HCT116 (cell line): ENCODE measurements at regions not wholly inside any gene's neighbourhood (a gene's known extent, or its start where the extent isn't known, plus 50 kb on each side); places are given as distances from the start of the nearest gene placed in this dataset.

Experiments used
- ATAC-seq: fragments of 200-7000 bp; cut with Tn5 transposase; 2 replicates; pipeline ENCODE4 v1.9.1; 2020; ENCODE audit warnings: mild to moderate bottlenecking, moderate library complexity
- BruUV-seq: library from RNA; stranded (reverse); fragments of 400-500 nt; replicated peaks from 2 replicates; lab custom pipeline; 2021; lab: Mats Ljungman, UMichigan
- CTCF ChIA-PET: fragments of 300-600 bp; sonication (Branson Sonifier 250); formaldehyde crosslinking; loops from one replicate; lab custom pipeline; 2021; ENCODE audit warnings: antibody characterized with exemption; lab: Charles Lee
- POLR2A ChIA-PET: fragments of 300-600, 350-600 bp; sonication (Branson Sonifier 250); formaldehyde crosslinking; loops from one replicate; lab custom pipeline; 2021; ENCODE audit warnings: antibody characterized with exemption; lab: Charles Lee
- RAD21 ChIA-PET, 2 experiments: fragments of 300-600 bp; sonication (Branson Sonifier 250); formaldehyde crosslinking; loops; one replicate each; lab custom pipeline; 2023; ENCODE audit warnings: low total read pairs in 2 of 2; ENCODE audit not compliant: uncharacterized antibody in 2 of 2, unreplicated experiment in 2 of 2, low non-redundant PET in 1 of 2; lab: Charles Lee
- DNase-seq: peaks from one replicate; pipeline ENCODE4 v3.0.0-alpha.2; 2010; ENCODE audit warnings: low read depth, low spot score
- H2AFZ ChIP-seq: fragments of 200-600 bp; shearing (Covaris generic), sonication (generic); 2 replicates; pipeline ENCODE4 v1.6.1; 2017; ENCODE audit warnings: low read depth, mixed run types, mixed read lengths, antibody characterized with exemption, low read length; ENCODE audit not compliant: poor library complexity, severe bottlenecking
- H3K27ac ChIP-seq: 2 replicates; pipeline ENCODE4 v1.5.1; 2012; ENCODE audit warnings: low read depth, low read length
- H3K27me3 ChIP-seq: fragments of 200-600 bp; sonication (generic); 2 replicates; pipeline ENCODE4 v1.6.1; 2016; ENCODE audit warnings: mixed run types, low read length, mixed read lengths; ENCODE audit not compliant: insufficient read depth
- H3K36me3 ChIP-seq, 2 experiments: fragments of 200-500 bp in 1 of 2; fragments of 200-600 bp in 1 of 2; sonication (Bioruptor generic) in 1 of 2; sonication (generic) in 1 of 2; 2 replicates each; pipeline versions ENCODE4 v1.5.1 to v1.6.1; 2014 to 2016; ENCODE audit warnings: low read length in 2 of 2, inconsistent platforms in 1 of 2, mixed read lengths in 1 of 2, mixed run types in 1 of 2; ENCODE audit not compliant: insufficient read depth in 2 of 2, control insufficient read depth in 1 of 2
- H3K4me1 ChIP-seq, 2 experiments: fragments of 200-600 bp in 1 of 2; sonication (generic) in 1 of 2; 2 replicates each; pipeline versions ENCODE4 v1.5.1 to v1.6.1; 2012 to 2017; ENCODE audit warnings: low read length in 2 of 2, inconsistent platforms in 1 of 2, mild to moderate bottlenecking in 1 of 2, mixed read lengths in 1 of 2, mixed run types in 1 of 2, moderate library complexity in 1 of 2; ENCODE audit not compliant: insufficient read depth in 2 of 2, control insufficient read depth in 1 of 2
- H3K4me2 ChIP-seq: fragments of 200-600 bp; sonication (generic); 2 replicates; pipeline ENCODE4 v1.6.1; 2017; ENCODE audit warnings: mixed run types, low read length, mixed read lengths
- H3K4me3 ChIP-seq, 2 experiments: fragments of 200-600 bp in 1 of 2; sonication (generic) in 1 of 2; replicated peaks in 1 of 2; 2 replicates each; pipeline ENCODE4 v1.5.1; 2011 to 2016; ENCODE audit warnings: low read length in 2 of 2, control low read depth in 1 of 2, low read depth in 1 of 2, mild to moderate bottlenecking in 1 of 2, mixed read lengths in 1 of 2, mixed run types in 1 of 2
- H3K79me2 ChIP-seq: fragments of 200-600 bp; sonication (generic); 2 replicates; pipeline ENCODE4 v1.6.1; 2017; ENCODE audit warnings: mild to moderate bottlenecking, mixed run types, low read length, moderate library complexity, mixed read lengths; ENCODE audit not compliant: insufficient read depth
- H3K9ac ChIP-seq: fragments of 200-600 bp; sonication (generic); 2 replicates; pipeline ENCODE4 v1.6.1; 2016; ENCODE audit warnings: low read length, mixed read lengths
- H3K9me2 ChIP-seq: fragments of 200-600 bp; sonication (generic), shearing (Covaris generic); 2 replicates; pipeline ENCODE4 v1.6.1; 2017; ENCODE audit warnings: mixed run types, mild to moderate bottlenecking, moderate library complexity; ENCODE audit not compliant: insufficient read depth
- H3K9me3 ChIP-seq, 2 experiments: fragments of 200-500 bp in 1 of 2; fragments of 200-600 bp in 1 of 2; sonication (Bioruptor generic) in 1 of 2; sonication (generic) in 1 of 2; 2 replicates each; pipeline ENCODE4 v1.6.1; 2014 to 2017; ENCODE audit warnings: low read length in 2 of 2, mixed read lengths in 2 of 2, inconsistent platforms in 1 of 2, low read depth in 1 of 2, mild to moderate bottlenecking in 1 of 2, mixed run types in 1 of 2, moderate library complexity in 1 of 2; ENCODE audit not compliant: control insufficient read depth in 1 of 2, insufficient read depth in 1 of 2
- H4K20me1 ChIP-seq: fragments of 200-600 bp; sonication (generic), shearing (Covaris generic); 2 replicates; pipeline ENCODE4 v1.6.1; 2017; ENCODE audit warnings: mixed run types, mild to moderate bottlenecking, moderate library complexity; ENCODE audit not compliant: insufficient read depth
- CTCF ChIP-seq, 3 experiments: fragments of 200-600 bp in 1 of 3; sonication (generic) in 1 of 3; IDR thresholded peaks in 2 of 3; conservative IDR thresholded peaks in 1 of 3; 2 replicates each; pipeline ENCODE4 v1.5.1; 2012 to 2017; ENCODE audit warnings: low read depth in 2 of 3, low read length in 2 of 3, antibody characterized with exemption in 1 of 3, borderline replicate concordance in 1 of 3, control low read depth in 1 of 3, mild to moderate bottlenecking in 1 of 3, mixed read lengths in 1 of 3, mixed run types in 1 of 3, moderate library complexity in 1 of 3; ENCODE audit not compliant: insufficient read depth in 1 of 3
- EZH2phosphoT487 ChIP-seq: fragments of 200-600 bp; IDR thresholded peaks from 2 replicates; pipeline ENCODE4 v1.6.1; 2018; ENCODE audit warnings: antibody characterized with exemption, borderline replicate concordance
- FOSL1 ChIP-seq: IDR thresholded peaks from 2 replicates; pipeline ENCODE4 v1.6.1; 2012; ENCODE audit warnings: low read depth
- JUND ChIP-seq: IDR thresholded peaks from 2 replicates; pipeline ENCODE4 v1.6.1; 2012
- MAX ChIP-seq: IDR thresholded peaks from 2 replicates; pipeline ENCODE4 v1.6.1; 2012
- YY1 ChIP-seq: IDR thresholded peaks from 2 replicates; pipeline ENCODE4 v1.6.1; 2011; ENCODE audit warnings: low read length, low read depth, moderate library complexity, mild to moderate bottlenecking; ENCODE audit not compliant: insufficient replicate concordance; ENCODE audit errors: extremely low read depth
- ZNF274 ChIP-seq: fragments of 200-500 bp; sonication (Bioruptor generic); IDR thresholded peaks from 2 replicates; pipeline ENCODE4 v1.6.1; 2014; ENCODE audit warnings: mild to moderate bottlenecking, low read depth, low read length, inconsistent platforms
- intact Hi-C: fragments of 100-400 bp; cut with micrococcal nuclease; formaldehyde crosslinking; loops from 2 replicates; pipeline ENCODE4 v1.10.0; 2022

- ChIA-PET RAD21 (no interaction called here), POLR2A (no interaction called here), CTCF (no interaction called here)
- H3K9me2 ChIP-seq, result no peaks in the 10 kb centered on the region
- no peak overlapping the region for H3K4me3 ChIP-seq
- no peaks in the 10 kb centered on the region for H3K4me1 ChIP-seq
- no peak for DNase-seq
- H3K9ac ChIP-seq, result no peak overlapping the region
- no peak overlapping the region for H3K27ac ChIP-seq
- no peaks in the 10 kb centered on the region for H3K9me3 ChIP-seq
- no TSS peak for BruUV-seq
- H3K27me3 ChIP-seq, result no peaks in the 10 kb centered on the region
- TF ChIP-seq YY1 (no peak), MAX (no peak), FOSL1 (no peak), EZH2phosphoT487 (no peak), CTCF (IDR thresholded peaks at IDR 0.05 in 2 of 3, conservative IDR thresholded peaks at IDR 0.05 in 1 of 3; ENCODE audit: borderline replicate concordance in 1 of 3, insufficient read depth in 1 of 3, low read depth in 2 of 3, low read length in 2 of 3) (no peak), JUND (no peak), ZNF274 (no peak)
- H2AFZ ChIP-seq, result no peak overlapping the region
- no peak overlapping the region for H3K4me2 ChIP-seq
- ATAC-seq, result no peak
- intact Hi-C loops, result no loop called here
- no peaks in the 10 kb centered on the region for H3K79me2 ChIP-seq
- no peaks in the 10 kb centered on the region for H4K20me1 ChIP-seq
- H3K36me3 ChIP-seq, result no peaks in the 10 kb centered on the region
Observed at GRCh38 chr13:99741960-99742359, 229.6 kb downstream of the ZIC5 start.
